DND-41 (cell line): ENCODE measurements at regions not wholly inside any gene's neighbourhood (a gene's known extent, or its start where the extent isn't known, plus 50 kb on each side); places are given as distances from the start of the nearest gene placed in this dataset.

Experiments
- EZH2 ChIP-seq: IDR thresholded peaks from 3 replicates; pipeline ENCODE4 v1.6.1; 2012; ENCODE audit warnings: borderline replicate concordance, low read depth, mild to moderate bottlenecking, moderate library complexity, low read length, inconsistent platforms; ENCODE audit not compliant: severe bottlenecking
- TF ChIP-seq, protein P1 (sequence below): IDR thresholded peaks from 2 replicates; pipeline ENCODE4 v1.5.1; 2012; ENCODE audit warnings: borderline replicate concordance, low read length, moderate library complexity, mild to moderate bottlenecking; ENCODE audit not compliant: poor library complexity, severe bottlenecking; ENCODE audit errors: extremely low read depth

- TF ChIP-seq, protein P1, sequence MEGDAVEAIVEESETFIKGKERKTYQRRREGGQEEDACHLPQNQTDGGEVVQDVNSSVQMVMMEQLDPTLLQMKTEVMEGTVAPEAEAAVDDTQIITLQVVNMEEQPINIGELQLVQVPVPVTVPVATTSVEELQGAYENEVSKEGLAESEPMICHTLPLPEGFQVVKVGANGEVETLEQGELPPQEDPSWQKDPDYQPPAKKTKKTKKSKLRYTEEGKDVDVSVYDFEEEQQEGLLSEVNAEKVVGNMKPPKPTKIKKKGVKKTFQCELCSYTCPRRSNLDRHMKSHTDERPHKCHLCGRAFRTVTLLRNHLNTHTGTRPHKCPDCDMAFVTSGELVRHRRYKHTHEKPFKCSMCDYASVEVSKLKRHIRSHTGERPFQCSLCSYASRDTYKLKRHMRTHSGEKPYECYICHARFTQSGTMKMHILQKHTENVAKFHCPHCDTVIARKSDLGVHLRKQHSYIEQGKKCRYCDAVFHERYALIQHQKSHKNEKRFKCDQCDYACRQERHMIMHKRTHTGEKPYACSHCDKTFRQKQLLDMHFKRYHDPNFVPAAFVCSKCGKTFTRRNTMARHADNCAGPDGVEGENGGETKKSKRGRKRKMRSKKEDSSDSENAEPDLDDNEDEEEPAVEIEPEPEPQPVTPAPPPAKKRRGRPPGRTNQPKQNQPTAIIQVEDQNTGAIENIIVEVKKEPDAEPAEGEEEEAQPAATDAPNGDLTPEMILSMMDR, result no peak
- TF ChIP-seq EZH2, result no peak
Measured at GRCh38 chr6:164040994-164041393, 626.5 kb downstream of the QKI start.
